NCI-H187 treated with DMSO at 0.1 percent for 48 hours (cell line): ENCODE measurements at regions not wholly inside any gene's neighbourhood (a gene's known extent, or its start where the extent isn't known, plus 50 kb on each side); places are given as distances from the start of the nearest gene placed in this dataset.

Experiments
- DNase-seq: peaks from one replicate; lab custom pipeline; 2025; lab: John Stamatoyannopoulos, UW

GRCh38 chr3:102083473-102083872 is 234.2 kb downstream of the NFKBIZ start:
- no peak for DNase-seq

GRCh38 chr3:102084006-102084405 is 234.7 kb downstream of the NFKBIZ start:
- no peak for DNase-seq

- DNase-seq, result no peak
Measured at GRCh38 chr3:102084704-102085103, 235.4 kb downstream of the NFKBIZ start.

GRCh38 chr3:102085431-102086176 is 236.3 kb downstream of the NFKBIZ start:
- DNase-seq, result no peak

- DNase-seq, result no peak
Measured at GRCh38 chr3:102087236-102087635, 237.9 kb downstream of the NFKBIZ start.

GRCh38 chr3:102089239-102089638 is 239.9 kb downstream of the NFKBIZ start:
- DNase-seq, result no peak

- DNase-seq, result no peak
Measured at GRCh38 chr3:102089904-102090720, 240.8 kb downstream of the NFKBIZ start.

- DNase-seq, result no peak
Measured at GRCh38 chr3:102090721-102091045, 241.4 kb downstream of the NFKBIZ start.

GRCh38 chr3:102091358-102091757 is 242.0 kb downstream of the NFKBIZ start:
- DNase-seq, result no peak

GRCh38 chr3:102092617-102093466 is 243.5 kb downstream of the NFKBIZ start:
- DNase-seq, result no peak

- no peak for DNase-seq
Measured at GRCh38 chr3:102094506-102094905, 245.2 kb downstream of the NFKBIZ start.

- DNase-seq, result no peak
Measured at GRCh38 chr3:102095383-102095782, 246.1 kb downstream of the NFKBIZ start.

GRCh38 chr3:102096066-102096465 is 246.8 kb downstream of the NFKBIZ start:
- no peak for DNase-seq

GRCh38 chr3:102098130-102098885 is 249.0 kb downstream of the NFKBIZ start:
- no peak for DNase-seq

- no peak for DNase-seq
Measured at GRCh38 chr3:102099913-102100312, 250.6 kb downstream of the NFKBIZ start.

- no peak for DNase-seq
Measured at GRCh38 chr3:102102394-102102793, 253.1 kb downstream of the NFKBIZ start.

- no peak for DNase-seq
Measured at GRCh38 chr3:102104033-102104432, 254.7 kb downstream of the NFKBIZ start.

GRCh38 chr3:102105193-102105592 is 255.9 kb downstream of the NFKBIZ start:
- DNase-seq, result no peak

GRCh38 chr3:102106416-102107097 is 257.2 kb downstream of the NFKBIZ start:
- DNase-seq, result no peak

- DNase-seq, result no peak
Measured at GRCh38 chr3:102112704-102113230, 263.5 kb downstream of the NFKBIZ start.
